Liver (tissue), 8 donors: ENCODE measurements at regions not wholly inside any gene's neighbourhood (a gene's known extent, or its start where the extent isn't known, plus 50 kb on each side); places are given as distances from the start of the nearest gene placed in this dataset.

ENCODE experiments used
- DNase-seq: peaks from one replicate; pipeline ENCODE4 v3.0.0-alpha.2; 2017; ENCODE audit warnings: low spot score
- H3K27ac ChIP-seq, 2 donors: one replicate each; pipeline ENCODE4 v1.7.0; 2013; ENCODE audit warnings: inconsistent platforms in 2 of 2, low read length in 2 of 2, control low read depth in 1 of 2, low read depth in 1 of 2, mild to moderate bottlenecking in 1 of 2
- H3K27me3 ChIP-seq, 4 donors: one replicate each; pipeline versions ENCODE4 v1.6.1 to v1.7.0; 2013; ENCODE audit warnings: low read length in 3 of 4, inconsistent platforms in 1 of 4, mild to moderate bottlenecking in 1 of 4, moderate library complexity in 1 of 4; ENCODE audit not compliant: control insufficient read depth in 4 of 4, insufficient read depth in 4 of 4
- H3K36me3 ChIP-seq, 4 donors: one replicate each; pipeline versions ENCODE4 v1.6.1 to v1.7.0; 2013; ENCODE audit warnings: low read length in 3 of 4, mild to moderate bottlenecking in 3 of 4, low read depth in 1 of 4, moderate library complexity in 1 of 4; ENCODE audit not compliant: control insufficient read depth in 4 of 4, insufficient read depth in 3 of 4
- H3K4me1 ChIP-seq, 4 donors: one replicate each; pipeline versions ENCODE4 v1.6.1 to v1.7.0; 2013; ENCODE audit warnings: low read length in 3 of 4, mild to moderate bottlenecking in 3 of 4, moderate library complexity in 1 of 4; ENCODE audit not compliant: control insufficient read depth in 4 of 4, insufficient read depth in 4 of 4
- H3K4me3 ChIP-seq, 3 donors: one replicate each; pipeline versions ENCODE4 v1.6.1 to v1.7.0; 2013; ENCODE audit warnings: low read length in 3 of 3, control low read depth in 1 of 3, low read depth in 1 of 3, mild to moderate bottlenecking in 1 of 3
- H3K9ac ChIP-seq, 2 donors: one replicate each; pipeline ENCODE4 v1.7.0; 2013; ENCODE audit warnings: low read length in 2 of 2, mild to moderate bottlenecking in 2 of 2, moderate library complexity in 2 of 2, control low read depth in 1 of 2, low read depth in 1 of 2
- H3K9me3 ChIP-seq, 4 donors: one replicate each; pipeline versions ENCODE4 v1.6.1 to v1.7.0; 2013; ENCODE audit warnings: low read length in 3 of 4; ENCODE audit not compliant: control insufficient read depth in 4 of 4
- ATF3 ChIP-seq: IDR thresholded peaks from 2 replicates; pipeline ENCODE4 v1.6.1; 2016; ENCODE audit warnings: antibody characterized with exemption
- CTCF ChIP-seq: fragments of 150-350 bp; IDR thresholded peaks from 2 replicates; pipeline ENCODE4 v1.5.1; 2017; ENCODE audit warnings: improper control_type of control experiment, low read depth, low read length; ENCODE audit not compliant: missing input control
- EGR1 ChIP-seq, 2 donors: IDR thresholded peaks; 2 replicates each; pipeline ENCODE4 v1.6.1; 2016 to 2018; ENCODE audit warnings: antibody characterized with exemption in 2 of 2, low read depth in 2 of 2
- FOXA1 ChIP-seq: IDR thresholded peaks from 2 replicates; pipeline ENCODE4 v1.6.1; 2016; ENCODE audit warnings: antibody characterized with exemption
- FOXA2 ChIP-seq: IDR thresholded peaks from 2 replicates; pipeline ENCODE4 v1.6.1; 2016; ENCODE audit warnings: antibody characterized with exemption
- HNF4A ChIP-seq, 2 donors: conservative IDR thresholded peaks; 2 replicates each; pipeline ENCODE4 v1.6.1; 2016; ENCODE audit warnings: antibody characterized with exemption in 2 of 2, mild to moderate bottlenecking in 2 of 2
- NR2F2 ChIP-seq: IDR thresholded peaks from 2 replicates; pipeline ENCODE4 v1.6.1; 2016; ENCODE audit warnings: antibody characterized with exemption
- REST ChIP-seq: IDR thresholded peaks from 2 replicates; pipeline ENCODE4 v1.6.1; 2016; ENCODE audit warnings: antibody characterized with exemption, mild to moderate bottlenecking
- YY1 ChIP-seq: IDR thresholded peaks from 2 replicates; pipeline ENCODE4 v1.6.1; 2016; ENCODE audit warnings: antibody characterized with exemption, mild to moderate bottlenecking
- WGBS: extraction: QIAGEN DNeasy Blood & Tissue Kit; methylation state at CpG from one replicate; pipeline ENCODE4 v1.1.7; 2013; 5-methylcytosine and 5-hydroxymethylcytosine counted together
- donor health status: healthy.
- donor health status: healthy.
- donor health status: healthy.
- donor health status: healthy.
- donor health status: healthy.

- H3K9ac ChIP-seq, result no peak overlapping the region
- no peak overlapping the region for H3K27ac ChIP-seq
- WGBS, result 88% methylated on average over 3 of the region's 3 CpGs
- no peak overlapping the region for H3K4me3 ChIP-seq
- H3K27me3 ChIP-seq, result no peaks in the 10 kb centered on the region
- TF ChIP-seq CTCF (no peak), YY1 (no peak), ATF3 (no peak), NR2F2 (no peak)
- H3K9me3 ChIP-seq, result no peaks in the 10 kb centered on the region
- peaks cover 0 to 6% (median 3%) of the 10 kb centered on the region in 4 donors for H3K4me1 ChIP-seq
- no peak for DNase-seq
- no peaks in the 10 kb centered on the region for H3K36me3 ChIP-seq
Observed at GRCh38 chr9:95755421-95755730, 120.1 kb upstream of the ERCC6L2 start.

- Histone ChIP-seq H3K36me3 (no peaks in the 10 kb centered on the region), H3K4me3 (no peak overlapping the region), H3K27me3 (no peaks in the 10 kb centered on the region), H3K9ac (no peak overlapping the region), H3K9me3 (no peaks in the 10 kb centered on the region), H3K4me1 (peaks cover 0 to 6% (median 3%) of the 10 kb centered on the region in 4 donors), H3K27ac (no peak overlapping the region)
- TF ChIP-seq REST (no peak), FOXA1 (no peak), HNF4A (conservative IDR thresholded peaks at IDR 0.05) (no peak), CTCF (no peak), EGR1 (IDR thresholded peaks at IDR 0.05; ENCODE audit: low read depth in 2 of 2) (no peak), FOXA2 (no peak), ATF3 (no peak)
- DNase-seq, result no peak
- 87% methylated on average over 15 of the region's 15 CpGs for WGBS
Observed at GRCh38 chr9:95754533-95755420, 120.7 kb upstream of the ERCC6L2 start.
